ENCODE measurements at regions not wholly inside any gene's neighbourhood (a gene's known extent, or its start where the extent isn't known, plus 50 kb on each side); places are given as distances from the start of the nearest gene placed in this dataset.

GRCh38 chr9:109857336-109857735 is 77.3 kb downstream of the PALM2AKAP2 start:
- no peak for TF ChIP-seq EZH2 (IDR thresholded peaks at IDR 0.05)
- TF ChIP-seq CTCF (IDR thresholded peaks at IDR 0.05), result no peak
- TF ChIP-seq EZH2phosphoT487 (IDR thresholded peaks at IDR 0.05), result no peak
